ENCODE measurements at regions not wholly inside any gene's neighbourhood (a gene's known extent, or its start where the extent isn't known, plus 50 kb on each side); places are given as distances from the start of the nearest gene placed in this dataset.
"Not testable (repeated sequence)": the region's sequence is repeated elsewhere in the genome, so short reads cannot be mapped to it uniquely, and the experiment has no call there.

DNA sequence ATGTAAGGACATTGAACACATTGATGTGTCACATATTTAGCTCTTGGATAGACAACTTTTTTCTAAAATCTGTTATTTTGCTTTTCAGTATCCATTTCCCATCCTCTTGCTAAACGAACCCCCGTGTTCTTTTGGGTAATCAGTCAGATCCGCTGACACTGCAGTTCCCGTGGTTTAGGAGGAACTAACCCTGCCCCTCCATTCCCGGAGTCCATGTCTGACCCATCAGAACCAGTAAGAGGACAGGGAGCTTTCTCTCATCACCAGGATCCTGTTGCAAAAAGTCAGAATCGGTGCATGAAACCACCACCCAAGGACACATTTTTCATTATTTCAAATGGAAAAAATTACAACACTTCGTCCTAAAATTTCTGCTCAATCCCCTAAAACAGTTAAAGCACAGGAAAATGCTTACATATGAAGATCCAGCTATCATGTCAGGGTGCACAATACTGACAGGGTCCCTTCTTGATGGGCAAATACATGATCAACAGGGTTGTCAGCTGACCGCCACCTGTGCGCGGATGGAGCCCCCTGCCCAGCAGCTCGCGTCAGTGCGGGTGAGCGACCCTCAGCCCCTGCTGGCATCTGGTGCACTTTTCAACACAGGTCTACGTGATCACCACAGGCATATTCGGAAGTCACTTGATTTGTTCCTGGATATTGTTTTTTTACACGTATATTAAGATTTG lies 276.8 kb downstream of the ADGRD1 start:
- DNase-seq: no peak

DNA sequence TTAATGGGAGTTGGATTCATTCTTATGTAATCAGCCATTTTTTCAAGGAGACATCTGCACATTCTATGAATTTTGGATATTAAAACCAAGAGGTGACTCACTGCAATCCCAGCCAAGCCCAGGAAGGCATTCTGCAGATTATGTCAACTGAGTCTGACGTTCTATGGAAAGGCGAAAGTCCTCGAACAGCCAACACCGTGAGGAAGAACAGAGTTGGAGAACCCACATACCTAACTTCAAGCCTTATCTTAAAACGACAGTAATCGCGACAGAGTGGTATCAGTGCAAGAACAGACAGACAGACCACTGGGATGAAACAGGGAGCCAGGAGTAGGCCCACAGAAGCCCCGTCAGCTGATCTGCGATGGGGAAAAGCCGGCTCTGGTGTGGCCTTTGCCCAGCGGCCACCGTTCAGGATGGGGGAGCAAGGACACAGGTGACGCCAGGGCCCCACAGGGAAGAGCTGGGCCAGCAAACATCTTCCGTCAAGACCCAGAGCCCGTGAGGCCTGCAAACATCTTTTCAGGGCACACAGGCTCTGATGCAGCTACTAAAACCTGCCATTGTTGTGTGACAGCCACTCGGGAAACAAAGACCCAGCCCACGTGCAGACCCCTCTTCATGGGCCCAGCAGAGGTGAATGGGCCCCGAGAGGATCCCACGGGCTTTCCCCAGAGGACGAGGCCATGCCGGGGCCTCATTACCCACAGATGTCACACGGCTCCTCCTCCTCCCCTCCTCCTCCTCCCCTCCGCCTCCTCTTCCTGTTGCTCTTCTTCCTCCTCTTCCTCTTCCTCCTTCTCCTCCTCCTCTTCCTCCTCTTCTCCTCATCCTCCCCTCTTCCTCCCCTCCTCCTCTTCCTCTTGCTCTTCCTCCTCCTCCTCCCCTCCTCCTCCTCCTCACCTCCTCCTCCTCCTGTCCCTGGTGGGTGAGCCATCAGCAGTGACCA lies 277.6 kb downstream of the ADGRD1 start:
- DNase-seq: no peak

DNA sequence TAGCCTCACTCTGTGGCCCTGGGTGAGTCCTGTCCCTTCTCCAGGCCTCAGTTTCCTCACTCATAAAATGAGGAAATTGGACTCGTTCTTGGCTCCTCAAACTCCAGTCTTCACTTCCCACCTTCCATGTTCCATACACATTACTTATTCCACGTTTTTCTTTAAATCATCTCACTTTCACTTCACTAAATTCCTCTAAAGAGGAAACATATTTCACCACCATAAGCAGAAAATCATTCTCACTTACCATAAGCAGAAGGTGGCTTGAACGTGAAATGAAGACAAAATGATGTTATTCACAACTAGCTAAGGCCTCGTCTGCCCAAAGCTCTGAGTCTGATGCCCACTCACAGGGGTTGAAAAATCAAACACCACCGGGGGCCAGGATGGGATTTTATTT lies 278.3 kb downstream of the ADGRD1 start:
- no peak for DNase-seq

DNA sequence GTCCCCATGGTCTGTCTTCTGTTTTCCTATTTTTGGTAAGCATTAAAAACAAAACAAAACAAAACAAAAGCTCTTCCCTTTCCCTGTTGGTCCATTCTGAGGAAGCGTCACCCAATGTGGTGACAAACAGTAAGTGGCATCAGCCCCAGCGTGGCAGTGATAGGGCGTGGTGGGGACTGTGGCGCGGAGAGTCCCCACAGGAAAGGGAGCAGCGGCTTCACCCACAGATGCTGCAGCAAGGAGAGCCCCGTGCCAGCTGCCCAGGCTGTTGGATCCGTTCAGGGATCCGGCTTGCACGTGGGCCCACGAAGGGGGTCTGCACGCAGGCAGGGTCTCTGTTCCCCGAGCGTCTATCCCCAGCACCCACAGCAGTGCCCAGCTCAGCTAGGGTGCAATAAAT lies 279.2 kb downstream of the ADGRD1 start:
- DNase-seq: not testable (repeated sequence)

DNA sequence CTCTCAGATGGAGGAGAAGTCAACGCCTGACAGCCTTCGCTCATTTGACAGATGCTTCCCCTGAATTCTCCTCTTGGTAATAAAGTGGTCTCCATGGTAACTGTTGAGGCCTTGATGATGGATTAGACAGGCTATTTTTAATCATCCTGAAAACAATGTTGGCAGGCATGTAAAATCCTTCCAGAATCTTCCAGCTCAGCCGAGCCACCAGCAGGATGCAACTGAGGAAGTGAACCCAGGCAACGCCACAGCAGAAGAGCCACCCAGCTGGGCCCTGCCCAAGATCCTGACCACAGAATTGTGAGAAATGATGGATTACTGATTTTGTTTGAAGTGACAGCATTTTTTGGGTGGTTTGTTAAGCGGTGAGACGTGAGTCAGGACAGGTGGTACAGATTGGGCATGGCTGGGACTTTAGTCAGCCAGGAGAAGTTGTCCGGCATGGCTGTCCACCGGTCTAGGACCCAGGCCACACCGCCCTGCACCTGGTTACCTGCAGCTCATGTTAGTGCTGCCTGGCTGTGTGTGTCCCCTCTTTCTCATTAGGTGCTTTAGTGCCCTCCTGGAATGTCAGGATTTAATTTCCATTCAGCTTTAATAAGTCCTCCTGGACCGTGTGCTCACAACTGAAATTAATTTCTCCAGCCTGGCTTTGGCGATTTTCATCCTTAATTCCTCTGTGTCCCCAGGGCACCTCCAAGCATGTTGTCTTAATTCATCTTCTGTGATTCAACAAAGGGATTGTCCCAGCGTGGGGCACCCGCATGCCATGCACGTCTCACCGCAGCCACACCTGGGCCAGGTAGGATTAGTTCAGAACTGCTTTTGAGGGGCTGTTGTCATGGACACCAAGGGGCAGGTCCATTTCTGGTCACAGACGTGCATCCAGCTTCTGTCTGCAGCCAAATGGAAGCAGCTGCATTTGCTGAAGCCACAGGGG lies 280.4 kb downstream of the ADGRD1 start:
- DNase-seq: not testable (repeated sequence)

DNA sequence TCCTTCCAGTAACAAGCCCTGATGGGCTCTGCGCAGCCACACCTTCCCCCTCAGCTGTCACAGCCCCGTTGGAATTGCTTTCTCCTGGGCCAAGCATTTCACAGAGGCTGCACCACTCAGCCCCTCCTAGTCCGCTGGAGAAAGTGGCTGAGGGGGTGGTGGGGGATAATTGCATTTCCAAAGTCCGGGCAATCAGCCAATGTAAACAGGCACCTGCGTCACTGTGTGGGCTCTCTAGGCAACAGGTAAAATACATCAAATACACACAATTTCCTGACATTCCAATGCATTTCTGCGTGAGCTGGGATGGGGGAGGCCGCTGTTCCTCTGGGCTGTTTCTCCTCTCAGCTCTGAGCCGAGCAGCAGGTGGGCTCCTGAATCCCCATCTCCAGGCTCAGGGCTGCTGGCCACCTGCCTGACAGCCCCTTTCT lies 281.1 kb downstream of the ADGRD1 start:
- not testable (repeated sequence) for DNase-seq

DNA sequence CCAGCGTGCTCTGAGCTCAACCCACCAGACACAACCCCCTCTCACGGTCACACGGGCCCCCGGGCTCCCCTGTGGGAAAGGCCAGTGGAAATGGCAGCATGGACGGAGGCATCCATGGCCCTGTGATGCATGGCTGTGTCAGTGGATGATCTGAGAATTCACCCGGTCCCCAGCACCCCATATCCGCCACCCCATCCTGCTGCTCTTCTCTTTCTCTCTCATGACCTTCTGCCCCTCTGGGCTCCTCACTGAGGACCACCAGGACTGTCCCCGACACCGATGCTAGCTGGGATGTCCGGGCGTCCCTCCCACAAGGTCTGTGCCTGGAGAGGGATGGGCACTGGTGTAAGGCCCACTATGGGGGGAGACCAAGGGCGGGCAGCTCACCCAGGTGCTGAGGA lies 282.2 kb downstream of the ADGRD1 start:
- no peak for DNase-seq

DNA sequence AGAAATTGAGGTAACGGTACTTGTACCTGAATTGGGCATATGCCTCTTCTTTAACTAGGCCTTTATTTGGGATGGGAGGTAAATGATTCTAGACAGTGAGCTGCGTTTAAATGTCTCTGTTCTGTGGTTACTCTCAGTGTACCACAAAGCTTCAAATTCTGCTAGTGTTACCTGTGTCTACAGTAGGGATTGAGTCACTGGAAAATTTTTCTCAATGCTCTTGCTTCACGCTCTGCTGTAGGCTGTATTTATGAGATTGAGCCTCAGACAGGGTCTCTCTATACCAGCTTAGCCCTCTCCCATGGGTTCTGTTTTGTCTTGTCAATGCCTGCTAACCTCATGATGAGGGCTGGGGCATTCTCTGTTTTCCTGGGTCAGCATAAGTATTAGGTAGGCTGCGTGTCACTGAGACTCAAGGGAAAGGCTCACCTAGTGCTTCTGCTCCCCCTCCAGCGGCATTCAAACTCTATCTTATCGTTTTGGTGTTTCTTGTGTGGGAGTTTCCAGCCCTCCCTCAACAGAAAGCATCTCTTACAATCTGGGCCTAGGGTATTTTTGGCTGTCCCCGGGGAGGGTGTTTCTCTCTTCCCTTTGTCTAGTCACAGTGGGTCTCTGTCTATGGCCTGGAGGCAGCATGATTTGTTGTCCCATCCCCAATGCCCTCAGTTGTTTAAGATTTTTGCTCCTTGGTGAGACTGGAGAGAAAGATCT lies 285.8 kb downstream of the ADGRD1 start:
- DNase-seq: no peak

DNA sequence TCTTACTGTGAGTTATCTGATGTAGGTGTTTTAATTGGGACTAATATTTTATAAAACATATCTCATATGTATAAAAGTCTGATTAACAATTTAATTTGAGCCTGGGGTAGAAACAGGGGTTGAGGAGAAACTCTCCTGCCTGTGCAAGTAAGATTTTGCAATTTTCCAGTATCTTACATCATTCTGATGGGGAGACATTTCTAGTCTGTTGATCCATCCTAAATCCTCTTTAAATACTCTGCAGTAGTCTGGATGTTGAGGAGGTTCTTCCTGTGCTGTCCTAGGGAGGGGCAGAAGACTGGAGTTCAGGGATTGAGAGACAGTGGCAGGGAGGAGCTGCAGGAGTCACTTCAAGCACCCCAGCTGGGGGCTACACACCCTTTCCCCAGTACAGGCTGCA lies 287.8 kb downstream of the ADGRD1 start:
- DNase-seq: no peak

DNA sequence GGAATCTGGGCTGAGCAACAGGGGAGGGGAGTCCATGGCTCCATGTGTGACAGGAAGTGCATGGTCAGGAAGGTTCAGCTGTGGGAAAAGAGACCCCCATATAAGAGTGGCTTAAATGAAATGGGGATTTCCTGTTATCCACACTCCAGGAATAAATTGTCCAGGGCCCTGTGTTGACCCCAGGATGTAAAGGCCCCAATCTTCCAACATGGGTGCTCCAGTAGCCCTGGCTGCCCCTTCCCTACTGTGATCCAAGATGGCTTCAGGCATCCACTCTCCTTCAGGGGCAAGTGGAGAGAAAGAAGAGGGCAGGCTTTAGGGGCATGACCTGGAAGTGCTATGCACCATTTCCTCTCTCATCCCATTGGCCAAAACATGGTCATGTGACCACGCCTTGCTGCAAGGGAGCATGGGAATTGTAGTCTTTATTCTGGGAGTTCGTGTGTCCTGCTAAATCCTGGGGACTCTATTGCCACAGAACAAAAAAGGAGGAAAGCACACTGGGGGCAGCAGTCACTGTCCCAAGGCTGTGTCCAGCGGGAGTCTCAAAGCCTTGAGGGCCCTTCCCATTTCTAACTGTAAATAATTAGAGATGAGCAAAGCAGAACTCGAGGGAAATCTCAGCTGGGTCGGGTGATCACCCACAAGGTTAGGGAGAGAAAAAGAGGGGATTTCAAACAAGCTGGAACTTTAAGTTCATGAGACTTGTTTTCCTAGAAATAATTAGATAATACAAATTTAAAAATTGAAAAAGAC lies 289.2 kb downstream of the ADGRD1 start:
- DNase-seq: peak; percentile 37

DNA sequence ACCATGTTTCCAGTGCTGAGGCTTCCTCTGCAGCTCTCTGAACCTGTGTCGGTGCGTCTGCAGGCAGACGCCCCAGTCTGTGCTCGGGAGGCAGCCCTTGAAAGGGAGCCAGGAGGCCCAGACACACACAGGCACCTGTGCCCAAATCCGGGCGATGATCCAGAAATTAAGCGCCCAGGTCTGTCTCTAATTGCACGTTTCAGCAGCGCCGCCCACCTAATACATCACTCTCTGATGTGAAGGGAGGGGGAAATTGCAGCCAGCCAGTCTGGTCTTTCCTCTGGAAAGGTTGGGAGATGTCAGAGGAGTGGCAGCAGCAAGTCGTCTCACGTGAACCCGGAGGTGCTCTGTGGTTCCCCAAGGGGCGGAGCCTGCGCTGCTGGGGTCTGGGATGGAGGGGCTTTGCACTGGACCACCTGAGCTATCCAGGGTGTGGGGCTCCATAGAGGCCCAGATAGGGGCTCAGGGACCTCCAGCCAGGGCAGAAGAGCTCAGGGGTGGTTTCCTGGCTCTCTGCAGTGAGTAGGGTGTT lies 290.5 kb downstream of the ADGRD1 start:
- not testable (repeated sequence) for DNase-seq

DNA sequence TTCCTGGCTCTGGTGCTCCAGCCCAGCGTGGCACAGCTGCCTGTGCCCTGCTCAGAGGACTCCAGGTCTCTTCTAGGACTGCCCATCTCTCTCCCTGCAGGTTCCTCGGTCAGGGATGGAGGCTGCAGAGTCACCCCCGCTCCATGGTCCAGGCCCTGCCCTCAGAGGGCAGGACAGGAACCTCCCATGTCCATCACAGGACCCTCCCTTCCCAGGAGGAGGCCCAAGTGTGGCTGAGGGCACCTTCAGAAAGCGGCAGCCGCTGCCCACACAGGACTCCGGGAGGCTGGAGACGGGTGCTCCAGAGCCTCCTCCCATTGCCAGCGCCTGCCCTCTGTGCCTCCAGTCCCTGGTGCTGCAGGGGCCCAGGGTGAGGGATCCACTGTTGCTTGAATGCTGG lies 291.5 kb downstream of the ADGRD1 start:
- DNase-seq: not testable (repeated sequence)

DNA sequence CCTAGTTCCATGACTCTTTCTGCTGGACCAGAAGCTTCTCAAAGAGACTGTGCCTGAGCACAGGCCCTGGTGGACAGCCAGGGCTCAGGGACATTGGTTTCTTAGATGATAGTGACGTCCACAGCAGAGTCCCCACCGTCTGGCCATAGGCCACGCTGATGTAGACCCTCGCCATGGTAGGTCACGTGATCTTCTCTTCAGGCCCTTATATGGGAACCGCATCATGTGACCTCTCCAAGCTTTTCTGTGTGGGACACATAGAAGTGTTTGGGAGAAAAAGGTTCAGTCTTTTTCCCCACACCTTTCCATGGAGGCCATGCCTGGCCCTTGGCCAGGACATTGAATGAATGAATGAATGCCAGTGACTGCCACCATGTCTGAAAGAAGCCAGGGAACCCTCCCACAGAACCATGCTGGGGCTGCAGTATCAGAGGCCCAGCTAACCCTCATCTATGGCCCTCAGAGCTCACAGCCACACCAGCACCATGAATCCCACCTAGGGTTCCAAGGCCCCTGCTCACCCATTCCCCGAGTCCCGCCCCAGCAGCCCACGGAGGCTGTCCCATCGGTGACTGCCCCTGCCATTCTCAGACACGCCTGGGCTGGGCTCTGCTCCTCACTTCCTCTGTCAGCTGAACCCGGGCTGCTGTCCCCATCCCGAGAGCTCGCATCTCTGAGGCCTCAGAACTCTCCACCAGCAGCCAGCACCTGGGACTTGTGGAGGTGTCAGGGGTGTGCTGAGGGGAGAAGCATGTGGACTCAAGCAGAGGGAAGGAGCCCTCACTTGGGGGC lies 292.1 kb downstream of the ADGRD1 start:
- no peak for DNase-seq

DNA sequence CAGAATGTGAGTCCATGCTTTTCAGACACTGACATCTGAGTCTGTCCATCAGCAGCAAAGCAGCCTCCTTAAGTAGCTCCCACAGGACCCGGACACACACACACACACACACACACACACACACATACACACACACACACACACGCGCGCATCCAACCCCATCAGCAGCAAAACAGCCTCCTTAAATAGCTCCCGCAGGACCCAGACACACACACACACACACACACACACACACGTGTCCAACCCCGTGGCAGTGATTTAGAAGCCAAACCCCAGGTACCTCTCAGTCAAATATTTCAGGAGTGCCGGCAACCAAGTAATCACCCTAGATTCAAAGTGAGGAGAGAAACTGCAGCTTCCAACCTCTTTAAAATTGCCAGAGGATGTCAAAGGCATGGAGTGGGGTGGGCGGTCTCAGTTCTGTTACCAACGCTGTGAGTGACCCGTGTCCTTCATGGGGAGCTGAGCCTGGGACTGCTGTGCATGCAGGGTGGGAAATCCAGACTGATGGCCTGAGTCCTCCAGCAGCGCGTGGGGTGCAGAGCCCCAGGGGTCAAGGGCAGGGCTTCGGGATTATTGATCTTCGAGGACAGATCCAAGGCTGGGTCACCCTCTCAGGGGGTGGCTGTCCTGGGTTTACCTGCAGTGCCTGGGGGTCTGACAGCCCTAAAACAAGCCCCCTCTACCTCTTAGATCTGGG lies 293.5 kb downstream of the ADGRD1 start:
- DNase-seq: not testable (repeated sequence)

DNA sequence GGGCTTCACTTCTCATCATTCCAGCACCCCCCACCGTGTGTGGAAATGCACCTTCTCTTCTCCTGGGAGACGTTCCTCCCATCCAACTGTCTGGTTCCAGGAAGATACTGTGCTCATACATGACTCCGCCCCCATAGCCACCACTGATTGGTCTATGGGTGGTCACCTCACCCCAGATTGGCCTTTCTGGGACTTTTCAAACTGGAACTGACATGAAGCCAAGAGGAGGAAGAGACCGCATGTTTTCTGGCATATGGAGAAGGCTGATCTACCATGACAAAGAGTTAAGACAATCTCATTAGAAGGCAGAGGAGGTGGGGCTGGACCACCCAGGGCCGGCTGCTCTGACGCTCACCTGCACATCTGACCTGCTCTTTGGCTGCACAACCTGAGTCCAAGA lies 294.2 kb downstream of the ADGRD1 start:
- not testable (repeated sequence) for DNase-seq

DNA sequence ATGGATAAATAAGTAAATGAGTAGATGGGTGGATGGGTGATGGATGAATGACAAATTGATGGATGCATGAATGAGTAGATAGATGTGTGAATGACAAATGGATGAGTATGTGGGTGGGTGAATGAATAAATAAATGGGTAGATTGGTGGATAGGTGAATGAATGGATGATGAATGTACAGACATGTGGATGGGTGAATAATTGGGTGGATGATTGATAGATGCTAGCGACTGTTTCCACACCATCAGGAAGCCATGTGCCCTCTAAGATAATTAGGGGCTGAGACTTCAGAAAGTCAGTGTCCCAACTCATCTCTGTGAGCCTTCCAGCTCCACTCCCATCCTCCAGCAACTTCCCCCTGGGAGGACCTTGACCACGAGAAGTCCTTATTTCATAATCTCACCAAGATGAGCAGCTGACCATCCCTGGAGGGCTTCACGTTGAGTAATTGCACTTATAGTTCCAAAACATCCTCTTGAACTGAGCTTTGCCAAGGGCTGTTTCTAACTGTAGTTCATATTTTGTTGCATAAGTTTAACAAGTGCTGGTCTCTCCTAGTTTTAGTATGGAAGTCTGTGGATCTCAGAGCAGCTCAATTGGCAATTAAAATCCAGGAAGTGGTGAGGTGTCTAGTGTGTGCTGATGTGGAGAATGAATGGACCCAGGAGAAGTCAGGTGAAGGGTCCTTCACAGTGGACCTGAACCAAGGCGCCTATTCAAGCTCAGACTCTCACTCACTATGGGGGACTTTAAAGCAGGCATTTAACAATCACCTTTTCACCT lies 295.7 kb downstream of the ADGRD1 start:
- DNase-seq: no peak

DNA sequence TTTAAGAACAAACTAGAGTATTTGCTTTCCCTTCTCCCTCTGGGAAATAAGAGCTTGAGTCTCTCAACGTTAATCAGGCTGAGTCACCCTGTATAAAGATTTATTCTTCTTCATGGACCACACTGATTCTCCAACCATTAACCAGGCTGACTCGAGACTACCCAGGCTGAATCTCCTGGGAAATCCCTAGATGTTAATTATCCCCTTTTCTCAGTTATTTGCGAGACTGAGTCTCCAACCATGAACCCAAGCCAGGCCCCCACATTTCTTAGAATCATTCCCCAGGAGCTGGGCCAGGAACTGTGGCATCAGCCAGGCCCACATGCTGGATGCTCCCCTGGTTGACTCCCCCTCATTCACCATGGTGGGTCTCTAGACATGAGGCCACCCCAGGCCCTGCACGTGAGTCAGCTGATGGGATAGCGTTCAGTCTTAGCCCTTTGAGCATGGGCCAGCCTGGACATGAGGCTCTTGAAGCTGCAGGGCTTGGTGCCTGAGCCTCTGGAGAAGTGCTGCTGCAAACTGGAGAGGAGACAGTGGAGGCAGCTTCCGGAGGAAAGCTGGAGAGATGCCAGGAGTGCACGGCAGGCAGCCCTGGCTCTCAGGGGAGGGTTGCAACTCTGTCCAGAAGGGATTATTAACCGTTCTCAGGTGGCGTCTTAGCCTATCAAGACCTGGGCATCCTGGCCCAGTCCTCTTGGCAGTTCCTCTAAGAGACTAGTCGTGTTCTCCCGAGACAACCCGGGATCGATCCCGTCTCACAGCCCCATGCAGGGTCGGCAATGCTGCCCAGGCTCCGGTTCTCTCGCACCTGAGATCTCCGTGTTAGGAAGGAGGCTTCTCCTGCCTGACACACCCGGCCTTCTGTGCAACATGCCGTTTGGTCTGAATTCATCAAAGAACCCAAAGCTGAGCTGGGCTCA lies 296.6 kb downstream of the ADGRD1 start:
- DNase-seq: no peak

DNA sequence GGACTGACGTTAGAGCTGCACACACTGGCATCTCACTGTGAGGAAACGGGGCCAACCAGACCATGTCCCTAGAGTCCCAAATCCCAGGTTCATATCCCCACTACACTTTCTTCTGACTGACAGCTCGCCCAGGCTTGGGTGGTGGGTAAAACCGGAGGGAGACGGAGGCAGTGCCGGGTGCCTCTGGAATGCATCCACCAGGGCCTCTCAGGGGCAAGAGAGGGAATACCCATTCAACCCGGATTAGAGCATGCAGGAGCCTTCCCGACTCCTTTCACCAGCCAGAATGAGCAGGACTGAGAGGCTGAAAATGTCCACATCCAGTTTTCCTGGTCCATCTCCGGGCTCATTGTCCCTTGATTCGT lies 297.2 kb downstream of the ADGRD1 start:
- DNase-seq: no peak

Data from stimulated activated CD8-positive, alpha-beta memory T cell treated with anti-CD3 and anti-CD28 coated beads, Interleukin-4, amount 100 ng/mL, for 48 hours (primary cell).